ENCODE measurements at regions not wholly inside any gene's neighbourhood (a gene's known extent, or its start where the extent isn't known, plus 50 kb on each side); places are given as distances from the start of the nearest gene placed in this dataset.

DNA sequence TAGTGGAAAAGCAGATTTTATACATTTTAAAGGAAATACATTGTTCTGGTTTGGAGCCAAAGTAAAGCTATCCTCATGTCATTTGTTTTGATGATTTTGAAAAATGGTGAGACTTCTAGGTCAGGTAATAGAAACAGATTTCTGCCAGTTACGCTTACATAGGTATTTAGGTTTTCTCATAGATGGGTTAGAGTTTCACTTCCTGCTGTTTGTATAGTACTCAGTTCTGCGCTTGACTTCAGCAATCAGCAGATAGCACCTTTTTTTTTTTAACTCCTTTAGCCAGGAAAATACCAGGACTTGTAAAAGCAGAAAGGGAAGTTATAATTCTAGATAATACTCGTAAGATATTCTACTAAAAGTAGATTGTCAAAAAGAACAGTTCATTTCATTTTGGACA, 209.8 kb upstream of the POM121L12 start:
- TF ChIP-seq, protein P1, sequence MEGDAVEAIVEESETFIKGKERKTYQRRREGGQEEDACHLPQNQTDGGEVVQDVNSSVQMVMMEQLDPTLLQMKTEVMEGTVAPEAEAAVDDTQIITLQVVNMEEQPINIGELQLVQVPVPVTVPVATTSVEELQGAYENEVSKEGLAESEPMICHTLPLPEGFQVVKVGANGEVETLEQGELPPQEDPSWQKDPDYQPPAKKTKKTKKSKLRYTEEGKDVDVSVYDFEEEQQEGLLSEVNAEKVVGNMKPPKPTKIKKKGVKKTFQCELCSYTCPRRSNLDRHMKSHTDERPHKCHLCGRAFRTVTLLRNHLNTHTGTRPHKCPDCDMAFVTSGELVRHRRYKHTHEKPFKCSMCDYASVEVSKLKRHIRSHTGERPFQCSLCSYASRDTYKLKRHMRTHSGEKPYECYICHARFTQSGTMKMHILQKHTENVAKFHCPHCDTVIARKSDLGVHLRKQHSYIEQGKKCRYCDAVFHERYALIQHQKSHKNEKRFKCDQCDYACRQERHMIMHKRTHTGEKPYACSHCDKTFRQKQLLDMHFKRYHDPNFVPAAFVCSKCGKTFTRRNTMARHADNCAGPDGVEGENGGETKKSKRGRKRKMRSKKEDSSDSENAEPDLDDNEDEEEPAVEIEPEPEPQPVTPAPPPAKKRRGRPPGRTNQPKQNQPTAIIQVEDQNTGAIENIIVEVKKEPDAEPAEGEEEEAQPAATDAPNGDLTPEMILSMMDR (IDR thresholded peaks at IDR 0.05) = no peak
- no peaks in the 10 kb centered on the region for H3K4me1 ChIP-seq
- DNase-seq = no peak
- H3K9me3 ChIP-seq = peaks cover 0 to 39% (median 17%) of the 10 kb centered on the region in 11 donors
- no peaks in the 10 kb centered on the region for H3K27me3 ChIP-seq
- WGBS, 2 donors = 29 to 33% methylated on average over 3 of the region's 3 CpGs
- intact Hi-C loops (cut with DNase I) = loop anchor here in 1 of 10 donors (5.0 kb wide), 1 partner anchor 52 kb away; no protein-coding TSS in a partner anchor
- H3K4me3 ChIP-seq = no peak overlapping the region
- H3K27ac ChIP-seq = no peak overlapping the region
- ATAC-seq = no peak
- H3K36me3 ChIP-seq = no peaks in the 10 kb centered on the region

DNA sequence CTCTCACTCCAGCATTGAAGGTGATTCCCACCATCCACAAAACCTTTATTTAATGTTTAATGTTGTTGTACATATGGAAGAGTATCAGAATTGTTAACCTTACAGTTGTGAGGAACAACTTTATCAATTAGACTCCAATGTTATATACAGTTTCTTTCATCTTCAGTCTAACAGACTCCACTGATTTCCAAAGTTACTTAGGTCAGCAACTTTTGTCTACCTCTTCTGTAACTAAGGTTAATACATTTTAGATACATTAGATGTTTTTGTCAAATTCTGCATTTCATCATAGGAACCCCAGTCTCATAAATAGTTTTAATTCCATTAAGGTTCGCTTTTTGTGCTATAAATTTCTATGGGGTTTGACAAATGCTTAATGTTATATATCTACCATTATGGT, 223.9 kb upstream of the POM121L12 start:
- TF ChIP-seq, protein P1 (IDR thresholded peaks at IDR 0.05) = no peak
- H3K36me3 ChIP-seq = no peaks in the 10 kb centered on the region
- DNase-seq (no peak), ATAC-seq (no peak)
- peaks cover 0 to 38% (median 7%) of the 10 kb centered on the region in 11 donors for H3K9me3 ChIP-seq
- H3K27me3 ChIP-seq = no peaks in the 10 kb centered on the region
- H3K4me3 ChIP-seq = no peak overlapping the region
- H3K27ac ChIP-seq = no peak overlapping the region
- H3K4me1 ChIP-seq = no peaks in the 10 kb centered on the region
- WGBS, 2 donors = 77 to 93% methylated on average over 1 of the region's 1 CpG
- intact Hi-C loops (cut with DNase I) = no loop called here

DNA sequence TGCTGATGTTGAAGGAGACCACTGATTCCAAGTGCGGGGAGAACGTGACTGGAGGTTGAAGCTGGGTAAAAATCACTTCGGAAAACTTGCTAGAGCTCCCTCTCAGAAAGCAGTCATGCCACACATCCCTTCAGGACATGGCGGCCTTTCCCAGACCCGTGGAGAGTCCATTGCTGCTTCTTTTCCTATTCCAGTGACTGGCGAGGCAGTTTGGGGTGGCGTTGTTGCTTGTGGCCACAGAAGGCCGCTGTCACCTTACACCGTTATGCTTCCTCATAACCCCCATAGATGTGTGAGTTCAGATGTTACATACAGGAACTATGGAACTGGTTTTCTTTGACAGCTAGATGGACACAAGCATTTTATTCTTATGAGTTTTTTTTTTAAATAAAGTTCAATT, 235.6 kb upstream of the POM121L12 start:
- ATAC-seq (no peak), DNase-seq (no peak)
- Histone ChIP-seq H3K27ac (no peak overlapping the region), H3K4me3 (no peak overlapping the region), H3K4me1 (no peaks in the 10 kb centered on the region), H3K36me3 (no peaks in the 10 kb centered on the region), H3K9me3 (peaks cover 0 to 28% (median 0%) of the 10 kb centered on the region in 11 donors), H3K27me3 (no peaks in the 10 kb centered on the region)
- intact Hi-C loops (cut with DNase I) = no loop called here
- WGBS, 2 donors = 88 to 92% methylated on average over 9 of the region's 9 CpGs
- TF ChIP-seq, protein P1 (IDR thresholded peaks at IDR 0.05) = no peak

DNA sequence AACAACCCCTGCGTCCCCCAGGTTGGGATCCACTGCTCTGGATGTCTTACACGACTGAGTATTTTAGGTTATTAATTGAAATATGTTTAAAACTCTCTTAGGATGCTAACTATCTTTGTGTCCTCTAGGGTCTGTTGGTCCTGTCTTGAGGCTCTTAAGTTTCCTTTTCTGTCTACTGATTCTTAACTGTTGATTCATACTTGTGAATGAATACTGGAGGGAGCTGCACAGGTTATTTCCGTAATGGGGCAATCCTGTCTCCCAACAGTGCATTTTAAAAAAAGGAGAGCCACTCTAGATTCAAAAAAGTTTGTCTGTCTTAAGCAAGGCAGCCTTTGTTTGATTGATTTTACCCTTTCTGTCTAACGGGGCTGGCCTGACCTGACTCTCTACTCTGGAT, 237.6 kb upstream of the POM121L12 start:
- no peaks in the 10 kb centered on the region for H3K36me3 ChIP-seq
- DNase-seq = no peak
- no peaks in the 10 kb centered on the region for H3K27me3 ChIP-seq
- H3K27ac ChIP-seq = no peak overlapping the region
- no peaks in the 10 kb centered on the region for H3K4me1 ChIP-seq
- H3K9me3 ChIP-seq = peaks cover 0 to 22% (median 0%) of the 10 kb centered on the region in 11 donors
- H3K4me3 ChIP-seq = no peak overlapping the region
- intact Hi-C loops (cut with DNase I) = no loop called here
- ATAC-seq = no peak
- WGBS, 2 donors = 69 to 74% methylated on average over 4 of the region's 4 CpGs
- TF ChIP-seq, protein P1 (IDR thresholded peaks at IDR 0.05) = no peak

Measured in heart right ventricle (tissue), 16 donors.